22Rv1 (cell line): ENCODE measurements at regions not wholly inside any gene's neighbourhood (a gene's known extent, or its start where the extent isn't known, plus 50 kb on each side); places are given as distances from the start of the nearest gene placed in this dataset.

Source experiments
- CTCF ChIP-seq: fragments of 450-650 bp; IDR thresholded peaks from 2 replicates; pipeline ENCODE4 v1.5.1; 2017; ENCODE audit warnings: mild to moderate bottlenecking
- ZFX ChIP-seq: fragments of 450-650 bp; IDR thresholded peaks from 2 replicates; pipeline ENCODE4 v1.6.1; 2017; ENCODE audit warnings: antibody characterized with exemption, borderline replicate concordance

- TF ChIP-seq CTCF (no peak), ZFX (no peak)
Measured at GRCh38 chr2:22377268-22377667, 1007.7 kb upstream of the KLHL29 start.
